Lower lobe of right lung (tissue), 2 donors: ENCODE measurements at regions not wholly inside any gene's neighbourhood (a gene's known extent, or its start where the extent isn't known, plus 50 kb on each side); places are given as distances from the start of the nearest gene placed in this dataset.

Source experiments
- ATAC-seq, 2 donors: fragments of 200-7000 bp; cut with Tn5 transposase; one replicate each; pipeline ENCODE4 v1.9.1; 2020 to 2022; ENCODE audit warnings: mild to moderate bottlenecking in 2 of 2, moderate library complexity in 2 of 2
- DNase-seq: peaks from one replicate; pipeline ENCODE4 v3.0.0-alpha.2; 2020
- H3K27ac ChIP-seq: fragments of 200-600 bp; one replicate; pipeline ENCODE4 v1.8.0; 2022
- H3K27me3 ChIP-seq: fragments of 200-600 bp; one replicate; pipeline ENCODE4 v1.8.0; 2022; ENCODE audit warnings: low read depth
- H3K36me3 ChIP-seq: fragments of 200-600 bp; one replicate; pipeline ENCODE4 v1.8.0; 2022; ENCODE audit warnings: mild to moderate bottlenecking
- H3K4me1 ChIP-seq: fragments of 200-600 bp; one replicate; pipeline ENCODE4 v1.8.0; 2022
- H3K4me3 ChIP-seq: fragments of 200-600 bp; one replicate; pipeline ENCODE4 v1.8.0; 2022; ENCODE audit warnings: mild to moderate bottlenecking
- H3K9me3 ChIP-seq: fragments of 200-600 bp; one replicate; pipeline ENCODE4 v1.8.0; 2022
- CTCF ChIP-seq: fragments of 200-600 bp; IDR thresholded peaks from one replicate; pipeline ENCODE4 v1.8.0; 2022; ENCODE audit warnings: antibody characterized with exemption, mild to moderate bottlenecking
- intact Hi-C: fragments of 100-400 bp; cut with DNase I; formaldehyde crosslinking; loops from one replicate; pipeline ENCODE4 v1.11.0; 2022
- donor health status: DM: no; HTN: yes; CAD: no; lungs with severe emphysema.

GRCh38 chr11:28777126-28777525 lies 668.9 kb downstream of the METTL15 start:
- no peak for ATAC-seq
- no peak overlapping the region for H3K4me3 ChIP-seq
- DNase-seq = no peak
- H3K27ac ChIP-seq = no peak overlapping the region
- peaks cover 15% of the 10 kb centered on the region for H3K9me3 ChIP-seq
- H3K27me3 ChIP-seq = no peaks in the 10 kb centered on the region
- TF ChIP-seq CTCF = no peak
- H3K4me1 ChIP-seq = no peaks in the 10 kb centered on the region
- H3K36me3 ChIP-seq = no peaks in the 10 kb centered on the region
- intact Hi-C loops = no loop called here

GRCh38 chr11:28773606-28774005 lies 665.4 kb downstream of the METTL15 start:
- H3K27ac ChIP-seq = no peak overlapping the region
- no peaks in the 10 kb centered on the region for H3K27me3 ChIP-seq
- no peak for DNase-seq
- H3K36me3 ChIP-seq = no peaks in the 10 kb centered on the region
- H3K9me3 ChIP-seq = peaks cover 10% of the 10 kb centered on the region
- TF ChIP-seq CTCF = no peak
- ATAC-seq = no peak
- intact Hi-C loops = no loop called here
- H3K4me1 ChIP-seq = no peaks in the 10 kb centered on the region
- H3K4me3 ChIP-seq = no peak overlapping the region

GRCh38 chr11:28770806-28771205 lies 662.6 kb downstream of the METTL15 start:
- TF ChIP-seq CTCF = no peak
- intact Hi-C loops = no loop called here

GRCh38 chr11:28767574-28767973 lies 659.4 kb downstream of the METTL15 start:
- Histone ChIP-seq H3K27ac (no peak overlapping the region), H3K27me3 (no peaks in the 10 kb centered on the region), H3K36me3 (no peaks in the 10 kb centered on the region), H3K4me3 (no peak overlapping the region), H3K9me3 (no peaks in the 10 kb centered on the region), H3K4me1 (no peaks in the 10 kb centered on the region)
- no peak for TF ChIP-seq CTCF
- intact Hi-C loops = no loop called here
- ATAC-seq (no peak), DNase-seq (no peak)

More at GRCh38 chr11:28770806-28771205, 662.6 kb downstream of the METTL15 start:
- Histone ChIP-seq H3K4me1 (no peaks in the 10 kb centered on the region), H3K9me3 (peaks cover 10% of the 10 kb centered on the region), H3K27me3 (no peaks in the 10 kb centered on the region), H3K36me3 (no peaks in the 10 kb centered on the region), H3K27ac (no peak overlapping the region), H3K4me3 (no peak overlapping the region)
- ATAC-seq (no peak), DNase-seq (no peak)

GRCh38 chr11:28763876-28764275 lies 655.7 kb downstream of the METTL15 start:
- H3K27ac ChIP-seq = no peak overlapping the region
- intact Hi-C loops = no loop called here
- no peaks in the 10 kb centered on the region for H3K9me3 ChIP-seq
- H3K27me3 ChIP-seq = no peaks in the 10 kb centered on the region
- ATAC-seq = no peak
- DNase-seq = no peak
- no peaks in the 10 kb centered on the region for H3K4me1 ChIP-seq
- H3K36me3 ChIP-seq = no peaks in the 10 kb centered on the region
- H3K4me3 ChIP-seq = no peak overlapping the region
- no peak for TF ChIP-seq CTCF

- ATAC-seq = no peak
- H3K4me1 ChIP-seq = no peaks in the 10 kb centered on the region
- DNase-seq = no peak
- H3K27me3 ChIP-seq = no peaks in the 10 kb centered on the region
- H3K36me3 ChIP-seq = no peaks in the 10 kb centered on the region
- H3K9me3 ChIP-seq = no peaks in the 10 kb centered on the region
- no peak overlapping the region for H3K4me3 ChIP-seq
- TF ChIP-seq CTCF = no peak
- H3K27ac ChIP-seq = no peak overlapping the region
- intact Hi-C loops = no loop called here
Observed at GRCh38 chr11:28763151-28763550, 655.0 kb downstream of the METTL15 start.
